SK-N-SH (cell line): ENCODE measurements at regions not wholly inside any gene's neighbourhood (a gene's known extent, or its start where the extent isn't known, plus 50 kb on each side); places are given as distances from the start of the nearest gene placed in this dataset.

Experiments used
- CTCF ChIA-PET: fragments of 300-600, 350-600 bp; formaldehyde crosslinking; extraction: SDS; loops from one replicate; lab custom pipeline; 2021; lab: Yijun Ruan, JAX
- POLR2A ChIA-PET: fragments of 350-600 bp; sonication (Branson Sonifier 250); formaldehyde crosslinking; extraction: SDS; loops from one replicate; lab custom pipeline; 2020; ENCODE audit warnings: antibody characterized with exemption, inconsistent platforms; lab: Yijun Ruan, JAX
- DNase-seq: peaks from one replicate; pipeline ENCODE4 v3.0.0; 2012
- H2AFZ ChIP-seq: fragments of 200-600 bp; sonication (generic); 2 replicates; pipeline ENCODE4 v1.8.1; 2016; ENCODE audit warnings: antibody characterized with exemption, mild to moderate bottlenecking, low read depth
- H3F3A ChIP-seq: fragments of 200-600 bp; sonication (generic); replicated peaks from 2 replicates; pipeline ENCODE3; 2016; ENCODE audit warnings: antibody characterized with exemption, mild to moderate bottlenecking; ENCODE audit not compliant: insufficient read depth
- H3K27ac ChIP-seq, 2 experiments: fragments of 200-500 bp in 1 of 2; fragments of 200-600 bp in 1 of 2; sonication (Bioruptor generic) in 1 of 2; sonication (generic), shearing (Covaris generic) in 1 of 2; 2 replicates each; pipeline versions ENCODE4 v1.5.1 to v1.6.1; 2014 to 2016; ENCODE audit warnings: low read depth in 2 of 2, inconsistent platforms in 1 of 2, low read length in 1 of 2, mild to moderate bottlenecking in 1 of 2, mixed read lengths in 1 of 2
- H3K27me3 ChIP-seq: fragments of 200-600 bp; sonication (generic), shearing (Covaris generic); 2 replicates; pipeline ENCODE4 v1.6.1; 2016; ENCODE audit warnings: mixed run types; ENCODE audit not compliant: insufficient read depth
- H3K36me3 ChIP-seq, 2 experiments: fragments of 200-500 bp in 1 of 2; fragments of 200-600 bp in 1 of 2; sonication (Bioruptor generic) in 1 of 2; sonication (generic) in 1 of 2; replicated peaks in 1 of 2; 2 replicates each; pipeline versions ENCODE3 to v1.5.1; 2014 to 2016; ENCODE audit warnings: low read length in 1 of 2, mild to moderate bottlenecking in 1 of 2; ENCODE audit not compliant: insufficient read depth in 2 of 2, control insufficient read depth in 1 of 2
- H3K4me1 ChIP-seq, 2 experiments: fragments of 200-500 bp in 1 of 2; fragments of 200-600 bp in 1 of 2; sonication (Bioruptor generic) in 1 of 2; sonication (generic), shearing (Covaris generic) in 1 of 2; 2 replicates each; pipeline versions ENCODE4 v1.5.1 to v1.6.1; 2014 to 2016; ENCODE audit warnings: low read depth in 1 of 2, low read length in 1 of 2, mixed run types in 1 of 2; ENCODE audit not compliant: insufficient read depth in 2 of 2, control insufficient read depth in 1 of 2
- H3K4me2 ChIP-seq: fragments of 200-600 bp; sonication (generic), shearing (Covaris generic); 2 replicates; pipeline ENCODE4 v1.6.1; 2017; ENCODE audit warnings: mixed run types
- H3K4me3 ChIP-seq, 2 experiments: fragments of 200-500 bp in 1 of 2; fragments of 200-600 bp in 1 of 2; sonication (Bioruptor generic) in 1 of 2; sonication (generic), shearing (Covaris generic) in 1 of 2; 2 replicates each; pipeline versions ENCODE4 v1.5.1 to v1.8.1; 2014 to 2016; ENCODE audit warnings: low read depth in 2 of 2, inconsistent platforms in 1 of 2, low read length in 1 of 2, mild to moderate bottlenecking in 1 of 2, mixed read lengths in 1 of 2, moderate library complexity in 1 of 2
- H3K79me2 ChIP-seq: fragments of 200-600 bp; sonication (generic); 2 replicates; pipeline ENCODE4 v1.8.1; 2017; ENCODE audit warnings: mild to moderate bottlenecking; ENCODE audit not compliant: insufficient read depth
- H3K9ac ChIP-seq: fragments of 200-600 bp; sonication (generic); 2 replicates; pipeline ENCODE4 v1.6.1; 2017; ENCODE audit warnings: mixed run types
- H3K9me2 ChIP-seq: fragments of 200-600 bp; sonication (generic); 2 replicates; pipeline ENCODE4 v1.6.1; 2017; ENCODE audit warnings: mixed run types
- H3K9me3 ChIP-seq: fragments of 200-600 bp; sonication (generic); 2 replicates; pipeline ENCODE4 v1.6.1; 2017; ENCODE audit warnings: mixed run types, mild to moderate bottlenecking, moderate library complexity
- H4K20me1 ChIP-seq: fragments of 200-600 bp; sonication (generic); 2 replicates; pipeline ENCODE4 v1.6.1; 2017; ENCODE audit warnings: mild to moderate bottlenecking, mixed run types; ENCODE audit not compliant: insufficient read depth
- CTCF ChIP-seq: fragments of 200-600 bp; sonication (generic); IDR thresholded peaks from 2 replicates; pipeline ENCODE4 v1.6.1; 2017; ENCODE audit warnings: antibody characterized with exemption, mild to moderate bottlenecking, moderate library complexity
- EZH2phosphoT487 ChIP-seq: fragments of 200-600 bp; sonication (generic); IDR thresholded peaks from 2 replicates; pipeline ENCODE4 v1.6.1; 2017; ENCODE audit warnings: low read depth, mixed run types, mild to moderate bottlenecking, antibody characterized with exemption, moderate library complexity, borderline replicate concordance
- NRF1 ChIP-seq: IDR thresholded peaks from 2 replicates; pipeline ENCODE4 v1.6.1; 2012; ENCODE audit warnings: low read depth, mild to moderate bottlenecking, low read length
- PBX3 ChIP-seq: IDR thresholded peaks from 2 replicates; pipeline ENCODE4; 2012
- RCOR1 ChIP-seq: fragments of 150-350 bp; IDR thresholded peaks from 2 replicates; pipeline ENCODE4 v1.6.1; 2017; ENCODE audit warnings: antibody characterized with exemption, low read length
- SMC3 ChIP-seq: IDR thresholded peaks from 2 replicates; pipeline ENCODE4 v1.6.1; 2012; ENCODE audit warnings: low read depth, low read length, improper control_type of control experiment
- TAF1 ChIP-seq: IDR thresholded peaks from 2 replicates; pipeline ENCODE4 v1.6.1; 2012; ENCODE audit warnings: low read depth, mild to moderate bottlenecking, low read length, moderate library complexity, borderline replicate concordance
- TCF12 ChIP-seq: IDR thresholded peaks from 2 replicates; pipeline ENCODE4 v1.4.0; 2012
- WGBS: methylation state at CpG from one replicate; pipeline ENCODE4 v1.1.6; 2017; ENCODE audit warnings: low lambda C conversion rate; 5-methylcytosine and 5-hydroxymethylcytosine counted together
- TF ChIP-seq, protein P1 (sequence below): IDR thresholded peaks from 2 replicates; pipeline ENCODE4 v1.6.1; 2012; ENCODE audit warnings: mild to moderate bottlenecking, low read depth, low read length, moderate library complexity
- TF ChIP-seq, protein P2 (sequence below): fragments of 150-350 bp; IDR thresholded peaks from 2 replicates; pipeline ENCODE4 v1.6.1; 2017; ENCODE audit warnings: antibody characterized with exemption, low read length, low read depth, borderline replicate concordance
- TF ChIP-seq, protein P3 (sequence below): IDR thresholded peaks from 2 replicates; pipeline ENCODE4 v1.4.0; 2012; ENCODE audit warnings: low read depth

- H2AFZ ChIP-seq, result no peak overlapping the region
- peaks cover 8% of the 10 kb centered on the region; the same call in 1 of the 2 replicates for H3K27me3 ChIP-seq
- no peak for DNase-seq
- no peak overlapping the region for H3K4me2 ChIP-seq
- H3K27ac ChIP-seq, result no peak overlapping the region
- H3F3A ChIP-seq, result no peaks in the 10 kb centered on the region
- TF ChIP-seq NRF1 (no peak), CTCF (no peak), RCOR1 (no peak), TAF1 (no peak), SMC3 (no peak), EZH2phosphoT487 (no peak)
- TF ChIP-seq, protein P1, sequence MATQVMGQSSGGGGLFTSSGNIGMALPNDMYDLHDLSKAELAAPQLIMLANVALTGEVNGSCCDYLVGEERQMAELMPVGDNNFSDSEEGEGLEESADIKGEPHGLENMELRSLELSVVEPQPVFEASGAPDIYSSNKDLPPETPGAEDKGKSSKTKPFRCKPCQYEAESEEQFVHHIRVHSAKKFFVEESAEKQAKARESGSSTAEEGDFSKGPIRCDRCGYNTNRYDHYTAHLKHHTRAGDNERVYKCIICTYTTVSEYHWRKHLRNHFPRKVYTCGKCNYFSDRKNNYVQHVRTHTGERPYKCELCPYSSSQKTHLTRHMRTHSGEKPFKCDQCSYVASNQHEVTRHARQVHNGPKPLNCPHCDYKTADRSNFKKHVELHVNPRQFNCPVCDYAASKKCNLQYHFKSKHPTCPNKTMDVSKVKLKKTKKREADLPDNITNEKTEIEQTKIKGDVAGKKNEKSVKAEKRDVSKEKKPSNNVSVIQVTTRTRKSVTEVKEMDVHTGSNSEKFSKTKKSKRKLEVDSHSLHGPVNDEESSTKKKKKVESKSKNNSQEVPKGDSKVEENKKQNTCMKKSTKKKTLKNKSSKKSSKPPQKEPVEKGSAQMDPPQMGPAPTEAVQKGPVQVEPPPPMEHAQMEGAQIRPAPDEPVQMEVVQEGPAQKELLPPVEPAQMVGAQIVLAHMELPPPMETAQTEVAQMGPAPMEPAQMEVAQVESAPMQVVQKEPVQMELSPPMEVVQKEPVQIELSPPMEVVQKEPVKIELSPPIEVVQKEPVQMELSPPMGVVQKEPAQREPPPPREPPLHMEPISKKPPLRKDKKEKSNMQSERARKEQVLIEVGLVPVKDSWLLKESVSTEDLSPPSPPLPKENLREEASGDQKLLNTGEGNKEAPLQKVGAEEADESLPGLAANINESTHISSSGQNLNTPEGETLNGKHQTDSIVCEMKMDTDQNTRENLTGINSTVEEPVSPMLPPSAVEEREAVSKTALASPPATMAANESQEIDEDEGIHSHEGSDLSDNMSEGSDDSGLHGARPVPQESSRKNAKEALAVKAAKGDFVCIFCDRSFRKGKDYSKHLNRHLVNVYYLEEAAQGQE, result no peak
- TF ChIP-seq, all 33 proteins: peak for 0
- ChIA-PET POLR2A (no interaction called here), CTCF (no interaction called here)
- H3K9me2 ChIP-seq, result no peaks in the 10 kb centered on the region
- no peak overlapping the region for H3K4me3 ChIP-seq
- H3K79me2 ChIP-seq, result no peaks in the 10 kb centered on the region
- no peak overlapping the region for H3K9ac ChIP-seq
- whole genome bisulfite sequencing, result 76% methylated on average over 6 of the region's 6 CpGs
- H3K4me1 ChIP-seq, result no peaks in the 10 kb centered on the region; a peak in 1 of 4 replicates
- no peaks in the 10 kb centered on the region for H3K36me3 ChIP-seq
- no peaks in the 10 kb centered on the region for H4K20me1 ChIP-seq
- H3K9me3 ChIP-seq, result no peaks in the 10 kb centered on the region
Observed at GRCh38 chr3:193847402-193847801, 254.4 kb downstream of the OPA1 start.

GRCh38 chr3:193848547-193848946 lies 255.5 kb downstream of the OPA1 start:
- Histone ChIP-seq H3K4me2 (no peak overlapping the region), H3K4me3 (no peak overlapping the region), H3K9me2 (no peaks in the 10 kb centered on the region), H3K4me1 (peaks cover 0 to under 1% of the 10 kb centered on the region in 2 experiments; a peak in 2 of 4 replicates), H3K36me3 (no peaks in the 10 kb centered on the region), H3F3A (no peaks in the 10 kb centered on the region), H4K20me1 (no peaks in the 10 kb centered on the region), H3K9me3 (no peaks in the 10 kb centered on the region), H3K27me3 (0 out of 2 replicates have a peak, but pooled peaks cover 6% of the 10 kb centered on the region), H2AFZ (no peak overlapping the region), H3K9ac (no peak overlapping the region), H3K79me2 (no peaks in the 10 kb centered on the region), H3K27ac (no peak overlapping the region)
- no peak for DNase-seq
- ChIA-PET CTCF (no interaction called here), POLR2A (no interaction called here)
- TF ChIP-seq TCF12 (no peak), PBX3 (no peak)
- TF ChIP-seq, protein P2, sequence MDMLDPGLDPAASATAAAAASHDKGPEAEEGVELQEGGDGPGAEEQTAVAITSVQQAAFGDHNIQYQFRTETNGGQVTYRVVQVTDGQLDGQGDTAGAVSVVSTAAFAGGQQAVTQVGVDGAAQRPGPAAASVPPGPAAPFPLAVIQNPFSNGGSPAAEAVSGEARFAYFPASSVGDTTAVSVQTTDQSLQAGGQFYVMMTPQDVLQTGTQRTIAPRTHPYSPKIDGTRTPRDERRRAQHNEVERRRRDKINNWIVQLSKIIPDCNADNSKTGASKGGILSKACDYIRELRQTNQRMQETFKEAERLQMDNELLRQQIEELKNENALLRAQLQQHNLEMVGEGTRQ, result no peak
- TF ChIP-seq, protein P3, sequence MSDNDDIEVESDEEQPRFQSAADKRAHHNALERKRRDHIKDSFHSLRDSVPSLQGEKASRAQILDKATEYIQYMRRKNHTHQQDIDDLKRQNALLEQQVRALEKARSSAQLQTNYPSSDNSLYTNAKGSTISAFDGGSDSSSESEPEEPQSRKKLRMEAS, result no peak
- WGBS, result 77% methylated on average over 2 of the region's 2 CpGs
